ENCODE measurements at regions not wholly inside any gene's neighbourhood (a gene's known extent, or its start where the extent isn't known, plus 50 kb on each side); places are given as distances from the start of the nearest gene placed in this dataset.
"Not testable (repeated sequence)": the region's sequence is repeated elsewhere in the genome, so short reads cannot be mapped to it uniquely, and the experiment has no call there.

DNA sequence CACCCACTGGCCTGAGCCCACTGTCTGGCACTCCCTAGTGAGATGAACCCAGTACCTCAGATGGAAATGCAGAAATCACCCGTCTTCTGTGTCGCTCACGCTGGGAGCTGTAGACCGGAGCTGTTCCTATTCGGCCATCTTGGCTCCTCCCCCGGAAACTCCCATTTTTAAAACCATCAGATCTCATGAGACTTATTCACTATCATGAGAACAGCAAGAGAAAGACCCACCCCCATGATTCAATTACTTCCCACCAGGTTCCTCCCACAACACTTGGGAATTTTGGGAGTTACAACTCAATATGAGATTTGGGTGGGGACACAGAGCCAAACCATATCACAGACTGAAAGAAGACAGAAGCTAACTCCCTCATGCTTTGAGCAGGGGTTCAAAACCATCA lies 134.5 kb downstream of the SLC39A8 start:
- not testable (repeated sequence) for DNase-seq (ENCODE audit: low read depth in 1 of 2, low spot score in 2 of 2)

DNA sequence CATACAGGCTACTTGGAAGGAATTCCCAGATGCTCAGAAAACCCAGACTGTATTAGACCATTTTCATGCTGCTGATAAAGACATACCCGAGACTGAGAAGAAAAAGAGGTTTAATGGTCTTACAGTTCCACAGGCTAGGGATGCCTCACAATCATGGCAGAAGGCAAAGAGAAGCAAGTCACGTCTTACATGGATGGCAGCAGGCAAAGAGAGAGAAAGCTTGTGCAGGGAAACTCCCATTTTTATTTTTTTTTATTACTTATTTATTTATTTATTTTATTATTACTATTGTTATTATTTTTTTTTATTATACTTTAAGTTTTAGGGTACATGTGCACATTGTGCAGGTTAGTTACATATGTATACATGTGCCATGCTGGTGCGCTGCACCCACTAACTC lies 140.6 kb downstream of the SLC39A8 start:
- H3K4me3 ChIP-seq; H3K9me3 ChIP-seq (replicated peaks); H3K27ac ChIP-seq; H3K4me1 ChIP-seq (replicated peaks); H3K27me3 ChIP-seq (replicated peaks); H3K36me3 ChIP-seq; DNase-seq (ENCODE audit: low read depth in 1 of 2, low spot score in 2 of 2): not testable (repeated sequence)

More for the DNA sequence above, 134.5 kb downstream of the SLC39A8 start:
- H3K4me3 ChIP-seq; H3K27ac ChIP-seq; H3K9me3 ChIP-seq (replicated peaks); H3K27me3 ChIP-seq (replicated peaks); H3K4me1 ChIP-seq (replicated peaks); H3K36me3 ChIP-seq: not testable (repeated sequence)

DNA sequence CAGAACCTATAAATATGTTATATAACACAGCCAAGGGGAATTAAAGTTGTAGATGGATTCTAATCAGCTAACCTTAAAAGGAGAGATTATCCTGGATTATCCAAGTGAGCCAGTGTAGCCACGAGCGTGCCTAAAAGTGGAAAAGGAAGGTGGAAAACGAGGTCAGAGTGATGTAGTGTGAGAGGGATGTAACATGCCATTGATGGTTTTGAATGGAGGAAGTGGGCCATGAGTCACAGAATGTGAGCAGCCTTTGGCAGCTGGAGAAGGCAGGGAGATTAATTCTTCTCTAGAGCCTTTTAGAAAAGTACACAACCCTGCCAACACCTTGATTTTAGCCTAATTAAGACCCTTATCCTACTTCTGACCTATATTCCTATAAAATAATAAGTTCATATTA lies 149.1 kb downstream of the SLC39A8 start:
- DNase-seq (ENCODE audit: low read depth in 1 of 2, low spot score in 2 of 2), result no peak
- Histone ChIP-seq H3K9me3 (replicated peaks) (no peaks in the 10 kb centered on the region), H3K4me1 (replicated peaks) (no peaks in the 10 kb centered on the region), H3K36me3 (no peaks in the 10 kb centered on the region), H3K27ac (no peak overlapping the region), H3K4me3 (no peak overlapping the region), H3K27me3 (replicated peaks) (no peaks in the 10 kb centered on the region)

DNA sequence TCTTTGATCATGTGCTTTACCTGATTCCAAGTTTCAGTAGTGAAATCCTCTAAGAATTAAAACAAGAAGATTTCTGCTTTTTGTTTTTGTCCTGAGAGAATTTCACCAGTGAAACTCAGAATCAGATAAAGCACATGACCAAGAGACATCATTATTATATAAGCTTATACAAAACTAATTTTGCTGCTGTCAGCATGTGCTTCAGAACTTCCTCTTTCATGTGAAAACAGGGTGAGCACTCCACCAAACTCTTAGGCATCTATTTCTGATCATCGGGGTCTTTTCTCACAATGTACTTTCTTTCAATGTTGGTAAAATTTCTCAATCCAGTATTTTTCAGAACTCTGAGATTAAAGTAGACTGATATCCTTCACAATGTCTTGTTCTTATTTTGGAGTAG lies 152.1 kb downstream of the SLC39A8 start:
- Histone ChIP-seq H3K36me3 (no peaks in the 10 kb centered on the region), H3K9me3 (replicated peaks) (no peaks in the 10 kb centered on the region), H3K27ac (no peak overlapping the region), H3K4me3 (no peak overlapping the region), H3K4me1 (replicated peaks) (no peaks in the 10 kb centered on the region), H3K27me3 (replicated peaks) (no peaks in the 10 kb centered on the region)
- DNase-seq (ENCODE audit: low read depth in 1 of 2, low spot score in 2 of 2), result no peak

DNA sequence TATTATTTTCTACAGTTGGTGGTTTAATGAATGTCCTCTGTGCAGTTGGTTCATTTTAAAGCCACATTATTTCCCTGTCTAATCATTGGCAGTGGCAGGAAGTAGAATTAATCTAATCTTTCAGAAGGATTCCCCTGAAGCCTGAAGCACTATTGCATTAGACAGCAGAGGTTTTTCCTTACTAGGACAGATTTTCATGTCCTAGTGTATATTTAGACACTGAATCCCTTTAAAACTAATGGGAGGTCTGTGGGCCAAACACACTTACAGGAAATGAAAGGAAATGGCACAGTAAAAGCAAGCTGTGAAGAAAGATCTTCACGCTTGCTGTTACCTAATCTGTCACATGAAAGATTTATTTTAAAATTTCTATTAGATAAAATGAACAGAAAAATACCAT lies 165.2 kb downstream of the SLC39A8 start:
- Histone ChIP-seq H3K4me1 (replicated peaks) (peaks cover 8% of the 10 kb centered on the region), H3K27ac (0 out of 2 replicates have a peak overlapping the region, but pooled peaks have one; percentile 0), H3K9me3 (replicated peaks) (no peaks in the 10 kb centered on the region), H3K4me3 (no peak overlapping the region), H3K36me3 (no peaks in the 10 kb centered on the region), H3K27me3 (replicated peaks) (no peaks in the 10 kb centered on the region)
- DNase-seq (ENCODE audit: low read depth in 1 of 2, low spot score in 2 of 2), result no peak

DNA sequence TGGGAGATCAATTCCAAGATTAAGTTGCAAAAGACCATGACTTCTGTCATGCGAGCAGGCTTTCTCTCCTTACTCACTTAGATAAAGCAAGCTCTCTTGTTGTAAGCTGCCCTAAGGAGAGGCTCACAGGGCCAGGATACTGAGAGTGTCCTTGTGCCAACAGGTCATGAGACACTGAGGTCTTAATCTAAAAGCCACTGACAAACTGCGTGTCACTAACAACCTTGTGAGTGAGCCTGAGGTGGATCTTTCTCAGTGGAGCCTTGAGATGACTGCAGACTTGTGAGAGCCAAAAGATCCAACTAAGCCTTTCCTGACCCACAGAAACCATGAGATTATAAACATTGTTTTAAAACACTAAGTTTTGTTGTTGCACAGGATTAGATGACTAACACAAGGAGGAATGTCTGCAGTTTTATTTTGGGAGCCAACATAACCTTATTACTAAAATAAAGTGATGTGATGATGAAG lies 170.5 kb downstream of the SLC39A8 start:
- Histone ChIP-seq H3K4me1 (replicated peaks) (peaks cover 11% of the 10 kb centered on the region), H3K4me3 (no peak overlapping the region), H3K27me3 (replicated peaks) (no peaks in the 10 kb centered on the region), H3K36me3 (no peaks in the 10 kb centered on the region), H3K9me3 (replicated peaks) (no peaks in the 10 kb centered on the region), H3K27ac (peak overlapping the region; percentile 24; the same call in 1 of the 2 replicates)
- peak; percentile 50 to 85 for DNase-seq (ENCODE audit: low read depth in 1 of 2, low spot score in 2 of 2)

DNA sequence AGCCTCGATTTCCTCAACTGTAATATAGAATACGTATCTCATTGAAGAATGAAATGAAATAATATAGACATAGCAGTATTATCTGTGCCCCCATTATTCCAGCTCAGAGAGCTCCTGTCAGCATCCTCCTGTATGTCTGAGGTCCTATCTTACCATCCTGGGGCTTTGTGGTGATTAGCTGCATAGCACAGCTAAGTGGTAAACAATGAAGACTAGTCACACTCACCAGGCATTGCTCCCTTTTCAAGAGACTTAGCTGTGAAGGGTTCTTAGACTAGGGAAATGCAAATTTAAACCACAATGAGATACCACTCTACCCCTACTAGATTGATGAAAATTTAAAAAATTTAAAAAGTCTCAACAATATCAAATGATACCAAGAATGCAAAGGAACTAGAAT lies 172.9 kb downstream of the SLC39A8 start:
- no peaks in the 10 kb centered on the region for H3K9me3 ChIP-seq (replicated peaks)
- no peaks in the 10 kb centered on the region for H3K36me3 ChIP-seq
- H3K27me3 ChIP-seq (replicated peaks), result no peaks in the 10 kb centered on the region
- H3K27ac ChIP-seq, result no peak overlapping the region
- peaks cover 14% of the 10 kb centered on the region for H3K4me1 ChIP-seq (replicated peaks)
- no peak overlapping the region for H3K4me3 ChIP-seq
- no peak for DNase-seq (ENCODE audit: low read depth in 1 of 2, low spot score in 2 of 2)

DNA sequence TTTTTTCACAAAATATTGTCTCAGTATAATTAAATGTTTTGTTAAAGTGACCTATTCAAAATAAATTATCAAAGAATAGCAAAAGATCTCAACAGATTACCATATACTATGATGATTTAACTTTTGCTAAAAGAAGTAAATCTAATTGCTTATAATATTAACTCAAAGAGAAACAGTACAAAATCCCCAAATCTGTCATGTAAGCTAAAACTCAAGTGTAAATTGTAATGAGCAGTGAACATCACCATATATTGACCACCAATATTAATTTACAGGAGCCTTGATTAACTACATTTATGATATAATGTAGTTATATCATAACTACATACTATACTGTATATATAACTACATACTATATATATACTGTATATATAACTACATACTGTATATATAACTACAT lies 174.4 kb downstream of the SLC39A8 start:
- H3K4me1 ChIP-seq (replicated peaks), result peaks cover 14% of the 10 kb centered on the region
- DNase-seq (ENCODE audit: low read depth in 1 of 2, low spot score in 2 of 2), result no peak
- no peak overlapping the region for H3K27ac ChIP-seq

DNA sequence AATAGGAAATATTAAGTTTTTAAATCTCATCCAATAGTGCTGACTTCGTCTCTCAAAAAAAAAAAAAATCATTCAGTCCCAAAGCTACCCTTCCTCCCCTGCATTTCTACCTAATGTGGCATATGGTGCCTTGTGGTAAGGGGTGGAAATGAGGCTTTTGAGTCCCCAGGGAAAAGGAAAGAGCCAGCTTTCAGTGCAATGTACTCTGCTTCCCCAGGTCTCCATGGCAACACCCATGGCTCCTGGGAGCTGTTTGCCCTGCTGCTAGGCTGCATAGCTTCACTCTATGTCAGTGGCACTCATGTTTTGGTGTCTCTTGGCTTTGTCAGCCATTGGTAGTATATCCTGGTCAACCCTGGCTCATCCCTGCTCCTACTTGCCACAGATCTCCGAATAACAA lies 175.9 kb downstream of the SLC39A8 start:
- H3K4me1 ChIP-seq (replicated peaks), result peaks cover 6% of the 10 kb centered on the region
- H3K27me3 ChIP-seq (replicated peaks), result no peaks in the 10 kb centered on the region
- DNase-seq (ENCODE audit: low read depth in 1 of 2, low spot score in 2 of 2), result no peak
- H3K27ac ChIP-seq, result no peak overlapping the region
- no peak overlapping the region for H3K4me3 ChIP-seq
- H3K36me3 ChIP-seq, result no peaks in the 10 kb centered on the region
- no peaks in the 10 kb centered on the region for H3K9me3 ChIP-seq (replicated peaks)

More for the DNA sequence above, 174.4 kb downstream of the SLC39A8 start:
- no peaks in the 10 kb centered on the region for H3K9me3 ChIP-seq (replicated peaks)
- no peaks in the 10 kb centered on the region for H3K36me3 ChIP-seq
- H3K4me3 ChIP-seq, result no peak overlapping the region
- H3K27me3 ChIP-seq (replicated peaks), result no peaks in the 10 kb centered on the region

DNA sequence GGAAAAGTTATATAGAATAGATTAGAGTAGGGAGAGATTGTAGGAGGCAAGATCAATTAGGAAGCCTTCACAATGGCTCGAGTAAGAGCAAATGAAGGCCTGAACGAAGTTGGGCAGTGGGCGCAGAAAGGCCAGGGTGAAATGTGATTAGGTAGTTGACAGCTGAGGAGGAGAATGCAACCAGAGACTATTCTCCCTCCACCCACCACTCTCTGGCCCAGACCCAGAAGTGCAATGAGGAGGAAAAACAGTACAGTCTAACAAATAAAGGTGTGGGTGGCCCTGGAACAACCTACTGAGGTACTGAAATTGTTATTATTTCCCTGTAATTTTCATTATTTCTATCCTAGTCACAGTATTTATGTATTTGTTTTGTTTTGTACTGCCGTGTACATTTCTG lies 176.7 kb downstream of the SLC39A8 start:
- Histone ChIP-seq H3K4me3 (no peak overlapping the region), H3K27me3 (replicated peaks) (no peaks in the 10 kb centered on the region), H3K27ac (no peak overlapping the region), H3K9me3 (replicated peaks) (no peaks in the 10 kb centered on the region), H3K36me3 (no peaks in the 10 kb centered on the region), H3K4me1 (replicated peaks) (peaks cover 3% of the 10 kb centered on the region; the same call in 1 of the 2 replicates)
- no peak for DNase-seq (ENCODE audit: low read depth in 1 of 2, low spot score in 2 of 2)

DNA sequence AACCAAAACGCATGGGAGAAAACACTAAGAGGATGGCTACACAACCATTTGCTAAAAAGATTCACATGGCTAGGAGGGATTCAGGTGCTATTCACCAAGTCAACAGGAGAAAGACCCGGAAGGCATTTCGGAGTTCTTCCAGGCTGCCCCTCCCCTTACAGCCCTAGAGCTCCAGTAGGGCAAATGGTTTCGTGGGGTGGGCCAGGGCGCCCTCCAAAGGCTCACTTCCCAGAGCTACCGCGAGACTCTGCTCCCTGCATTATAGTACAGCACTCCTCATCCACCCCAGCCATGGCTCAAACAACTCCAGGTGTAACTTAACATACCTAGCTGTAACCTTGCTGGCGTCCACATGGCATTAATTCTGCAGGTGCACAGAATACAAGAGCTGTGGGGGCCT lies 179.7 kb downstream of the SLC39A8 start:
- no peak for DNase-seq (ENCODE audit: low read depth in 1 of 2, low spot score in 2 of 2)
- Histone ChIP-seq H3K4me3 (no peak overlapping the region), H3K36me3 (no peaks in the 10 kb centered on the region), H3K27me3 (replicated peaks) (no peaks in the 10 kb centered on the region), H3K27ac (no peak overlapping the region), H3K4me1 (replicated peaks) (peaks cover 3% of the 10 kb centered on the region; the same call in 1 of the 2 replicates), H3K9me3 (replicated peaks) (no peaks in the 10 kb centered on the region)

DNA sequence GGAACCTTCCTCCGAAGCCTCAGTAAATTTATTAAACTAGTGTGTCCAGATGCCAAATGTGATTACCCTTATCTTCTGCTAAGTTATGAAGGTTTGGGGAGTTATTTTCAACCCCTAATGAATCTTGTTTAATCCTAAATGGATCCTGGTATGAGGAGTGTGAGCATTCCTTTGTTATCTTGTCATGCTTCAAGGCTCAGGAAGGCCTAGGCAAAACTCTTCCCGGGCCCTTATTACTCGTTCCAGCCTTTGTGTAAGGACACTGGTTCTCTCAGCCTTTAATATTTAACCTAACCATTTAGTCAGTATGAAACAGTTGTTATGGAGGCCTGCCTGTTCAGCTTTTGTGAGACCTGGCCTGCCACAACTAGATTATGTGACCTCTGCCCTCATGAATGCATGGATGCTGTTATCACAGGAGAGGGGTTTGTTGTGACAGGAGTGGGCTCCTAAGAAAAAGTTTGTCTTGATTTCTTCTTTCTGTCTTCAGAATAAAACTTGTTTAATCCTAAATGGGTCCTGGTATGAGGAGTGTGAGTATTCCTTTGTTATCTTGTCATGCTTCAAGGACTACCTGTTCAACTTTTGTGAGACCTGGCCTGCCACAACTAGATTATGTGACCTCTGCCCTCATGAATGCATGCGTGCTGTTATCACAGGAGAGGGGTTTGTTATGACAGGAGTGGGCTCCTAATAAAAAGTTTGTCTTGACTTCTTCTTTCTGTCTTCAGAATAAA lies 181.7 kb downstream of the SLC39A8 start:
- no peak overlapping the region for H3K27ac ChIP-seq
- H3K27me3 ChIP-seq (replicated peaks), result no peaks in the 10 kb centered on the region
- H3K9me3 ChIP-seq (replicated peaks), result no peaks in the 10 kb centered on the region
- H3K4me1 ChIP-seq (replicated peaks), result peaks cover under 1% of the 10 kb centered on the region; the same call in 1 of the 2 replicates
- H3K36me3 ChIP-seq, result no peaks in the 10 kb centered on the region
- H3K4me3 ChIP-seq, result no peak overlapping the region
- no peak for DNase-seq (ENCODE audit: low read depth in 1 of 2, low spot score in 2 of 2)

DNA sequence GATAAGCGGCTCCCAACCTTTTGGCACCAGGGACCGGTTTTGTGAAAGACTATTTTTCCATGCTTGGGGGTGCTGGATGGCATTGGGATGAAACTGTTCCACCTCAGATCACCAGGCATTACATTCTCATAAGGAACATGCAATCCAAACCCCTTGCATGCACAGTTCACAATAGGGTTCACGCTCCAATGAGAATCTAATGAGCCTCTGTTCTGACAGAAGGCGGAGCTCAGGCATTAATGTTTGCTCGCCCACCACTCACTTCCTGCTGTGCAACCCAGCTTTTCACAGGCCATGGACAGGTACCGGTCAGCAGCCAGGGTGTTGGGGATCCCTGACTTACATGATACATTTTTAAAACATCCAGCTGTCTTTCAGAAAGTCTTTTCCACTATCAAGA lies 187.3 kb downstream of the SLC39A8 start:
- Histone ChIP-seq H3K4me3 (no peak overlapping the region), H3K27ac (no peak overlapping the region)
- no peak for DNase-seq (ENCODE audit: low read depth in 1 of 2, low spot score in 2 of 2)

DNA sequence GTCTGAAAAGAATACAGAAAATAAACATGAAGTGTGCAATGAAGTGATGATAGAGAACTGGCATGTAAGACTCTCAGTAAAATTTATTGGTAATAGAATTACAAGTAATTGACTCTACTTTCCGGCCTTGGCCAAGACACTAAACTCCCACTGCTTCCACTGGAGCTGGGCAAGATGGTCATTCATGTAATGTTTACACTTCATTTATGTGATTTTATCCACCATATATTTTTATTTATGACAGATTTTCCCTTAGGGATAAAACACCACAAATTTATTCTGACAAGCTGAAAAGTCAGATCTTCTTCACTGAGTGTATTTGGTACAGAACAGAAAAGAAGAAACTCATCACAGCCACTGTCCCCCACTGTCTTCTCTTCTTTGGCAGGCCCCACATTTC lies 191.9 kb downstream of the SLC39A8 start:
- DNase-seq (ENCODE audit: low read depth in 1 of 2, low spot score in 2 of 2), result no peak
- H3K36me3 ChIP-seq, result no peaks in the 10 kb centered on the region
- no peaks in the 10 kb centered on the region for H3K4me1 ChIP-seq (replicated peaks)
- no peak overlapping the region for H3K27ac ChIP-seq
- H3K4me3 ChIP-seq, result no peak overlapping the region
- no peaks in the 10 kb centered on the region for H3K27me3 ChIP-seq (replicated peaks)
- H3K9me3 ChIP-seq (replicated peaks), result no peaks in the 10 kb centered on the region

More for the DNA sequence above, 187.3 kb downstream of the SLC39A8 start:
- no peaks in the 10 kb centered on the region for H3K27me3 ChIP-seq (replicated peaks)
- H3K4me1 ChIP-seq (replicated peaks), result no peaks in the 10 kb centered on the region
- no peaks in the 10 kb centered on the region for H3K9me3 ChIP-seq (replicated peaks)
- no peaks in the 10 kb centered on the region for H3K36me3 ChIP-seq

DNA sequence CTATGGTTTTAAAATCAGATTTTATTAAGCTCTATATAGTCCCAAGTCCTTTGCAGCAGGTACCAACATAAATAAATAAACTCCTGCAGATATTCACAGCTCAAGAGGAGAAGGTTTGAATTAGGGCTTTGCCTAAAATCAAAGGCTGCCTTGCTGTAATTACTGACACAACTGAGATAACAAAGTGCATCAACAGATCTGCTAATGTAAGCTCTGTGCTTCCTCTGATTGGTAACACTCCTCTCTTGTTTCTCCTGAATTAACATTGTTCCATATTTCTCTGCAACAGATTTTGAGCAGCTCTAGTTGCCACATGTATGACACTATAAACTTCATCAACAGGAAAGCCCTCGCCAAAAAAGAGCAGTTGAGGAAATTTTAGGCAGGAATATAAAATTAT lies 193.6 kb downstream of the SLC39A8 start:
- Histone ChIP-seq H3K4me1 (replicated peaks) (no peaks in the 10 kb centered on the region), H3K9me3 (replicated peaks) (no peaks in the 10 kb centered on the region), H3K36me3 (no peaks in the 10 kb centered on the region), H3K27me3 (replicated peaks) (no peaks in the 10 kb centered on the region), H3K4me3 (no peak overlapping the region), H3K27ac (no peak overlapping the region)
- DNase-seq (ENCODE audit: low read depth in 1 of 2, low spot score in 2 of 2), result no peak
